ENCODE measurements at regions not wholly inside any gene's neighbourhood (a gene's known extent, or its start where the extent isn't known, plus 50 kb on each side); places are given as distances from the start of the nearest gene placed in this dataset.
"Not testable (repeated sequence)": the region's sequence is repeated elsewhere in the genome, so short reads cannot be mapped to it uniquely, and the experiment has no call there.

- peaks cover 12% of the 10 kb centered on the region for H3K4me1 ChIP-seq
- peaks cover 26% of the 10 kb centered on the region for H3K9me3 ChIP-seq (replicated peaks)
- TF ChIP-seq CTCF (IDR thresholded peaks at IDR 0.05; ENCODE audit: borderline replicate concordance): no peak
- H3K27me3 ChIP-seq (ENCODE audit: low read depth): no peaks in the 10 kb centered on the region
- H3K4me3 ChIP-seq: no peak overlapping the region
- peak overlapping the region; percentile 50 for H3K27ac ChIP-seq (replicated peaks)
- intact Hi-C loops (cut with micrococcal nuclease): loop anchor here (10.0 kb wide), 1 partner anchor 258 kb away; no protein-coding TSS in a partner anchor
- H3K36me3 ChIP-seq: no peaks in the 10 kb centered on the region
- no peak for DNase-seq
Observed at GRCh38 chr6:12636336-12636735, 80.2 kb upstream of the PHACTR1 start.

- peaks cover 12% of the 10 kb centered on the region for H3K4me1 ChIP-seq
- no peaks in the 10 kb centered on the region for H3K27me3 ChIP-seq (ENCODE audit: low read depth)
- intact Hi-C loops (cut with micrococcal nuclease): loop anchor here (10.0 kb wide), 1 partner anchor 257 kb away; no protein-coding TSS in a partner anchor
- H3K36me3 ChIP-seq: no peaks in the 10 kb centered on the region
- H3K9me3 ChIP-seq (replicated peaks): peaks cover 30% of the 10 kb centered on the region
- peak; percentile 69 for TF ChIP-seq CTCF (IDR thresholded peaks at IDR 0.05; ENCODE audit: borderline replicate concordance)
- H3K4me3 ChIP-seq: no peak overlapping the region
- DNase-seq: peak; percentile 28
- H3K27ac ChIP-seq (replicated peaks): no peak overlapping the region
Observed at GRCh38 chr6:12637960-12638641, 78.5 kb upstream of the PHACTR1 start.

DNA sequence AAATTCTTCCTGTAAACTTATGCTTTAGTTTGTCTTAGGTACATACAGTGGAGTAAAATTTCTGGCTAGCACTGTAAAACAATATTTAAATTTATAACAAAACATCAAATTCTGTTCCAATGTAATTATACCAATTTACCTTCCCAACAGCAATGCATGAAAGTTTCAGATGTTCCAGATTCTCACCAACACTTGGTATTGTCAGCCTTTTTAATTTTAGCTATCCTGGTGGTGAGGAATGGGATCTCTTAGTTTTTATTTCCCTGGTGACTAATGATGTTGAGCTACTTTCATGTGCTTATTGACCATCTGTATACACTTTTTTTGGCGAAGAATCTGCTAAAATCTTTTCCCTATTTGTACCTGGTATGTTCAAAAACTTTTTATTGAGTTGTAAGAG is 76.1 kb upstream of the PHACTR1 start:
- no peak for DNase-seq
- H3K9me3 ChIP-seq (replicated peaks): peaks cover 19% of the 10 kb centered on the region
- H3K36me3 ChIP-seq: no peaks in the 10 kb centered on the region
- H3K27ac ChIP-seq (replicated peaks): no peak overlapping the region
- H3K4me1 ChIP-seq: peaks cover 8% of the 10 kb centered on the region
- H3K27me3 ChIP-seq (ENCODE audit: low read depth): no peaks in the 10 kb centered on the region
- no peak for TF ChIP-seq CTCF (IDR thresholded peaks at IDR 0.05; ENCODE audit: borderline replicate concordance)
- no peak overlapping the region for H3K4me3 ChIP-seq
- intact Hi-C loops (cut with micrococcal nuclease): no loop called here

- H3K4me1 ChIP-seq; H3K27me3 ChIP-seq (ENCODE audit: low read depth); intact Hi-C loops (cut with micrococcal nuclease); DNase-seq; H3K4me3 ChIP-seq; H3K27ac ChIP-seq (replicated peaks); H3K36me3 ChIP-seq: not testable (repeated sequence)
- H3K9me3 ChIP-seq (replicated peaks): peaks cover 19% of the 10 kb centered on the region
Observed at GRCh38 chr6:12641785-12642184, 74.8 kb upstream of the PHACTR1 start.

DNA sequence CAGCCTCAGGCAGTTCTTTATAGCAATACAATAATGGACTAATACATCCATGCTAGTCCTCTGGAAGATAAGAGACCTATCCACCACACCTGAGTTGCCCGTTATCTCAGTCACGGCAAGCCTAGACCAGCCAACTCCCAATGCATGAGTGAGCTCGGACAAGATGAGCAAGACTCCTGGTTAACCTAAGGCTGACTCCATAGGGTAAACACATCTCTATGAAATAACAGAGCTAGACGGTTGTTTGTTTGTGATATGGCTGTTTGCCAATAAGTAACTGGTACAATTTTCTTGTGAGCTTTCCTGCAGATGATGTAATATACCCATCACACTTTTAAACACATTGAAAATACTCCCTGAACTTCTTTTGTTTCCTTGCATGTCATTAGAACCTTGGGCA is 70.6 kb upstream of the PHACTR1 start:
- H3K4me1 ChIP-seq: no peaks in the 10 kb centered on the region
- H3K36me3 ChIP-seq: no peaks in the 10 kb centered on the region
- intact Hi-C loops (cut with micrococcal nuclease): no loop called here
- no peak overlapping the region for H3K27ac ChIP-seq (replicated peaks)
- peaks cover 22% of the 10 kb centered on the region for H3K9me3 ChIP-seq (replicated peaks)
- no peak for TF ChIP-seq CTCF (IDR thresholded peaks at IDR 0.05; ENCODE audit: borderline replicate concordance)
- H3K27me3 ChIP-seq (ENCODE audit: low read depth): no peaks in the 10 kb centered on the region
- no peak for DNase-seq
- no peak overlapping the region for H3K4me3 ChIP-seq

DNA sequence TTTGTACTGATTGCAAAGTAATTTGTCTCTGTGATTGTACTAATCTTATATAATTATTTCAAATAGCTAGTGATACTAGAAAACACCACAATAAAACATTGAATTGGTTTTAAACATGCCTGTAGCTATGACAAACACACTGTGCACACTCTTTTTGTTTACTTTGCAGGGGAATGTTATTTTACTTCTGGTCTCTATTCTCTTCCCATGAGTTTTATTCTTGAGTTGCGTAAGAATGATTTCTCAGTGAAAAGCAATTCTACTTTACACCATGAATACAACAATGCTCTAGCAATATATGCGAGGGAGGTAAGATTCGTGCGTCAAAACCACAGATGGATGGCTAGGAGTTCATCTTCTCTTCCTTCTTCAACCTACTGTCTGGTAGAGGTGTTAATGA is 68.4 kb upstream of the PHACTR1 start:
- no peak for DNase-seq
- no peaks in the 10 kb centered on the region for H3K27me3 ChIP-seq (ENCODE audit: low read depth)
- no peak overlapping the region for H3K4me3 ChIP-seq
- no peak for TF ChIP-seq CTCF (IDR thresholded peaks at IDR 0.05; ENCODE audit: borderline replicate concordance)
- peaks cover 16% of the 10 kb centered on the region for H3K9me3 ChIP-seq (replicated peaks)
- no peak overlapping the region for H3K27ac ChIP-seq (replicated peaks)
- intact Hi-C loops (cut with micrococcal nuclease): no loop called here
- no peaks in the 10 kb centered on the region for H3K36me3 ChIP-seq
- H3K4me1 ChIP-seq: no peaks in the 10 kb centered on the region

Measured in left ventricle myocardium inferior (tissue), 1 donor.